GM18870 (cell line): ENCODE measurements at regions not wholly inside any gene's neighbourhood (a gene's known extent, or its start where the extent isn't known, plus 50 kb on each side); places are given as distances from the start of the nearest gene placed in this dataset.
A peak's percentile ranks its signal among the peaks of the same experiment; 100 is the strongest.

Experiments
- ATAC-seq: cut with Tn5 transposase; IDR thresholded peaks from one replicate; pipeline ENCODE4 v1.9.1; 2021; ENCODE audit warnings: moderate library complexity; ENCODE audit not compliant: unreplicated experiment

DNA sequence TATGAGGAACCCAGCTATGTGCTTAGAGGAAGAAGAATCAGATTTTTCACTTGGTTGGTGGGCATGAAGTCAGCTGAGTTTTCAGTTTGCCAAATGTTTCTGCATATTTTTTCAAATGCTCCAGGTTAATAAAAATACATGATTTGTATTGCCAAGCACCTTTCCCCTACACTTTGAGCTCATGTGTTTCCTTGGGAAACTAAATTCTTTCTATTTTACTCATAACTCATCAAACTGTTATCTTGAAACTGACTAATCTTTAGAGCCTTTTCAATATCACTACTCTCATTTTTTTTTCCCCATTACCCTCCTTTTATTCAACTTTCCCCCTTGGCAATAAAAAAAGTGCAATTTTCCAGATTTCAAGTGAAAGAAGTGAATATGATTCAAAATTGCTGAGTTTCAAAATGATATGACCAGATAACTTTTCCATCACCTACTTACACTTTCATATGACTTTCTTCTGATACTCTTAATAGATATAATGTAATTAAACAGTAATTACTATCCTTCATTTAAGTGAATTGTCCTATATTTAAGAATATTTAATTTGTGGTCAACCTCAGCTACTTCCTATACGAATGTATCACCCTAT, 91.9 kb upstream of the SOX6 start:
- no peak for ATAC-seq

DNA sequence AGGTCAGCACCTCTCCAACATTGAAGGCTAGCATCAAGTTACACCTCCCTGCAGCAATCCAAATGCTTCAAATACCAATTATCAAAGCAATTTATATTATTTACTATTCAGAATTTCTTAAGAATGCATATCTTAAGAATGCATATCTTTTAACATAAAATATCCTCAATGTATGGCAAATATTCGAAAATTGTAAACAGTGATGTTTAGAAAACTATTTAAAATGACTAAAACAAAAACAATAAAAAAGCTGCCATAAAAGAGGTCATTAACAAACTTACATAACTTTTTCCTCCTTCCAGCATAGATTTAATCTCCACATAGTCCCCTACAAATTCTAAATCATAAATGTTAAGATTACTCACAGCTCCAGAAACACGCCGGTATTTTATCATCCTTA, 85.1 kb upstream of the SOX6 start:
- no peak for ATAC-seq

DNA sequence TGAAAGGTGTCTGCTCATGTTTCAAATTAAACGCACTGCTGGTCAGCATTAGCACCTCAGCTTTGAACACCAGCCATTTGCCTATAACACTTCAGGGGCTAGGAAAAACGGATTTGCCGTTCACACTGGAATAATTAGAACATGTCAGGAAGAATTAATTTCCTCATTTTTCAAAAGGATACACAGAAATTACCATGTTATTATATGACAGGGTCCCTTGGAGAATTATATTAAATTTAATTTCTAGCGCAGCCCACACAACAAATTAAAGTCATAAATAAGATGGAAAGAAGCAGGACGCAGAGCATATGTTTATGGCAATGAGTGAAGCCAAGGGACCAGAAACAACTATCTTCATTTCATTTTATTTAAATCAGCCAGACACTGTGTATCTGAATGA, 83.8 kb upstream of the SOX6 start:
- ATAC-seq, result no peak

DNA sequence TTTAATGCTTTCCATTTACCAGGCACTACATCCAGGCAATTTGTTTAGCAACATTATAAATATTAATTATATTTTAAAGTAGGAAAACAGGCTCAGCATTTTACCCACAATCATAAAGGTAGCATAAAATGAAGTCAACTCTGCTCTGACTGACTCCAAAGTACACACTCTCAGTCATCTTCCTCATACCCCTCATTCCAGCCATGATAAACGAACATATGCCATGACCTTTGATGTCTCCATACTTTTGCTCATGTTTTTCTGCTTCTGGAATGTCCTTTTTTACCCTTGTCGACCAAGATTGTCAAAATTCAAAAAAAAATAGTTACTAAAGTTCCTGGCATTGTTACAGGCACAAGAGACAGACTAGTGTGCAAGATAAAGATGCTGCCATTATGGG, 77.7 kb upstream of the SOX6 start:
- no peak for ATAC-seq

DNA sequence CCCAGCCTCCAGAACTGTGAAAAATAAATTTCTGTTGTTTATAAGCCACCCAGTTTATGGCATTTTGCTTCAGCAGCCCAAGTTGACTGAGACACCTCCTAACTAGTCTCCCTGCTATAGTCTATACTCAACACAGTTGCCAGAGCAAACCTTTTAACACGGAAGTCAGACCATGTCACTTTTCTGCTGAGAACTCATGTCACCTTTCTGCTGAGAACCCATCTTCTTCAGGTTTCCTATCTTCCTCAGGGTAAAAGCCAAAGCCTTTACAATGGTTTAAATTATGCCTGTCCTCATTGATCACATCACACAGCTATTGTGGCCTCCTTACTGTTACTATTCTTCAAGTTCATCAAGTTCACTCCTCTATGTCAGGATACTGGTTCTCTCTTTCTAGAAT, 74.3 kb upstream of the SOX6 start:
- ATAC-seq, result no peak

DNA sequence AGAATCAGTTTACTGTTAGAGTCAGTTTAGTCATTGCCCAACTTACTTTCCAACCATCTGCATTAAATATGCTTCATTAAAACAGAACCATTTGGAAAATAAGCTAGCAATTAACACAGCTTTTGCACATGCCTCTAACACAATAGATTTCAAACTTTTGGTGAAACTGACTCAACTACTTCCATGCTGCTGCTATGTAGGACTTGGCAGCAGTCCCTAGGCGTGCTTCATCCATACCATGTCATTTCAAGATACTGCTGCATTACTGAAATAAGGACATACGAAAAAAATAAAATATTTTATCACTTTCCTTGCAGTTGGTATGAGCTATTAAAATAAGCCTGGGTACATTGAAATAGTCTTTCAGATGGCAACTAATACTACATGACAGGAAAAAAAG, 65.5 kb upstream of the SOX6 start:
- no peak for ATAC-seq

DNA sequence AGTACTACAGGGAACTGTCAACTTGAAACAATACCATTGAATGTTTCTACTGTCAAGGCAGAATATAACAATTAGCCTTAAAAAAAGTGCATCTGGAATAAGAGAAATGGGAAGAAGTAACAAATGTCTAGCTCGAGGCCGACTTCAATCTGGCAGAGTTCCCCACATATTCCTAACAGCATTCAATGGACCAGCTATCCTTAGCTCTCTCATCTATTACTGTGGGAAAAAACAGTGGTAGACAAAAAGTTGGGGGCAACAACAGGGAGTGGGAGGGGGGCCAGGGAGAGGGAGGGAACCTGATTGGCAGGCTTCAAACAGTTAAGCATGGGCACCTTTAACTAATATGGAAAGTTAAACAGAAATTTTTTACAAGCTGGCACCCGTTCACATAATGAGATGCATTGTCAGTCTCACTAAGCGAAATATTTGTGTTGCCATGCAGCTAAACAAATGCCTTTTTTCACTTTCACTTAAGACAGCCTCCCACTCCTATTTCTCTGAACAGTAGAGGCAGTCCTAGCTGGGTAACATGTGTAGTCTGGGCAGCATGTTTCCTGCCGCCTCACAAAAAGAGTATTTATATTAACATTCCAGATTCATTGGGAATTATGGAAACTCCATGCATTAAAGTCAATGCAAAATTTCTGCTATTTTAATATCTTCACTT, 62.2 kb upstream of the SOX6 start:
- no peak for ATAC-seq

DNA sequence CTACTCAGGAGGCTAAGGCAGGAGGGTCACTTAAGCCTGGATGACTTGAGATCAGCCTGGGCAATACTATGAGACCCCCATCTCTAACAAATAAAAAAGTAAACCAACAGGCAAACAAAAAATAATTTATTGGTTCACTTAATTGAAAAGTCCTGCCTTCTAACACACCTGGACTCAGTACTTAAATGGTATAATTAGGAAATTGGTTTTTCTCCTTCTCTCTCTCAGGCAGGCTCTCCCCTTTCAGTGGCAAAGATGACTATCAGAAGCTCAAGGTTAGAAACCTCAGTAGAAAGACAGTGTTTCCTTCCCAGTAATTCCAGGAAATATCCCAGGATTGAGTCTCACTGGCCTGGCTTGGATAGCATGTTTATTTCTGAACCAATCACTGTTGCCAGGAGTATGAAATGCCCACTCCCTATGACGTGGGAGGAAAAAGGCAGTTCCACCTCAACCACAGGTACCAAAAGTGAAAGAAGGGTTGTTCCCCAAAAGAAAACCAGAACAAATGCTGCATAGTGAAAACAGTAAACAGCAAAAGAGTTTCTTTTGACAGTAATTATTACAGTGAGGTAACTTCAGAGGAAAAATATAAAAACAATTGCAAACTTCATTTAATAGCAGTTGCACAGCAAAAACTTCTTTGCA, 56.3 kb upstream of the SOX6 start:
- peak; percentile 84 for ATAC-seq

DNA sequence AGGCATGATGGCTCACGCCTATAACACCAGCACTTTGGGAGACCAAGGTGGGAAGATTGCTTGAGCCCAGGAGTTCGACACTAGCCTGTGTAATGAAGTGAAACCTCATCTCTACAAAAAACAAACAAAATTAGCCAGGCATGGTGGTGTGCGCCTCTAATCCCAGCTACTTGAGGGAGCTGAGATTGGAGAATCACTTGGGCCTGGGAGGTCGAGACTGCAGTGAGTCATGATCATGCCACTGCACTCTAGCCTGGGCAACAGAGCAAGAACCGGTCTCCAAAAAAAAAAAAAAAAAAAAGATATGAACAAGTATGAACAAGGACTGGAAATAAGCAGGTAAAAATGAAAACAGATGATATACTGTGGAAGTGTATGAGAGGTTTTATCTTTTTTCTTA, 54.1 kb upstream of the SOX6 start:
- ATAC-seq, result no peak

DNA sequence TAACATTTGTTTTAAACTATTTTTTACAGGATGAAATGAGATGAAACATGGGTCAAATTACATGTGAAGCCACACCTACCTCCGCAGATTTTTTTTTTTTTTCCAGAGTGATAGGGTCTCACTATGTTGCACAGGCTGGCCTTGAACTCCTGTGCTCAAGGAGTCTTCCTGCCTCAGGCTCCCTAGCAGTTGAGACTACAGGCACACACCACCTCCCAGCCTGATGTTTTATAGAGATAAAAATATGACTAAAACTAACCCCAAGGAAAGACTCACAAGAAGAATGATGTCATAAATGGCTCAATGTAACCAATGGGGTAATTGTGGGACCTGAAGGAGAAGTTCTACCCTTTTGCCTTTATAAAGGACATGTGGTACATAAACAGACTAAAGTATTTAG, 52.3 kb upstream of the SOX6 start:
- ATAC-seq, result no peak

DNA sequence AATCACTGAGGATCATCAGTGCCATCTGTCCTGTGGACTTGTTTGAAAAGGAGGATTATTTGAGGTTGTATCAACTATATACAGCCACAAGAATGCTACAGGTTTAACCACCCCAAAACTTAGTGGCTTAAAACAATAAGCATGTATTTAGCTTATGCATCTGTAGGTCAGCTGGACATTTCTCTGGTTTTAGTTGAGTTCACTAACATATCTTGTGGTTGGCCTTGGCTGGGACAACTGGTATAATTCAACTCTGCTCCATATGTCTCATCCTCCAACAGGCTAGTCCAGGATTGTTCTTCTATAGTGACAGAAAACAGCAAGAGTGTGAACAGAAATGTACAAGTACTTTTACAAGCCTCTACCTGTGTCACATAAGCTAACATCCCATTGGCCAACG, 49.9 kb upstream of the SOX6 start:
- no peak for ATAC-seq
